Caco-2 (cell line): ENCODE measurements at regions not wholly inside any gene's neighbourhood (a gene's known extent, or its start where the extent isn't known, plus 50 kb on each side); places are given as distances from the start of the nearest gene placed in this dataset.

Experiments used
- BruUV-seq: library from RNA; stranded (reverse); fragments of 400-500 nt; replicated peaks from 2 replicates; lab custom pipeline; 2021; lab: Mats Ljungman, UMichigan
- CTCF ChIA-PET: fragments of 300-600 bp; sonication (Branson Sonifier 250); formaldehyde crosslinking; loops from one replicate; lab custom pipeline; 2022; ENCODE audit warnings: antibody characterized with exemption; lab: Charles Lee
- POLR2A ChIA-PET: fragments of 300-600 bp; sonication (Branson Sonifier 250); formaldehyde crosslinking; loops from one replicate; lab custom pipeline; 2022; ENCODE audit warnings: antibody characterized with exemption; lab: Charles Lee
- DNase-seq, 2 experiments: peaks; one replicate each; pipeline versions ENCODE4 v3.0.0 to v3.0.0-alpha.2; 2020 to 2022
- H3K27me3 ChIP-seq: replicated peaks from 2 replicates; pipeline ENCODE4 v1.6.0; 2011; ENCODE audit warnings: low read length; ENCODE audit not compliant: control insufficient read depth, insufficient read depth
- H3K36me3 ChIP-seq: 2 replicates; pipeline ENCODE4 v1.5.1; 2011; ENCODE audit warnings: low read length; ENCODE audit not compliant: control insufficient read depth, insufficient read depth
- H3K4me1 ChIP-seq: fragments of 250-450 bp; sonication (Bioruptor Pico); 2 replicates; pipeline ENCODE4 v1.5.1; 2020; ENCODE audit warnings: mild to moderate bottlenecking
- H3K4me3 ChIP-seq: 2 replicates; pipeline ENCODE4 v1.5.1; 2011; ENCODE audit warnings: low read depth, mild to moderate bottlenecking, control low read depth, low read length
- H3K9me3 ChIP-seq: fragments of 250-450 bp; sonication (Bioruptor Pico); 2 replicates; pipeline ENCODE4 v1.5.1; 2020; ENCODE audit warnings: mild to moderate bottlenecking, moderate library complexity
- H3K27ac Mint-ChIP-seq: one replicate; pipeline ENCODE4 v1.8.0; 2022; ENCODE audit warnings: mixed read lengths; ENCODE audit not compliant: unreplicated experiment
- H3K27me3 Mint-ChIP-seq: one replicate; pipeline ENCODE4 v1.8.0; 2022; ENCODE audit warnings: mixed read lengths; ENCODE audit not compliant: insufficient read depth, unreplicated experiment
- H3K36me3 Mint-ChIP-seq: one replicate; pipeline ENCODE4 v1.8.0; 2022; ENCODE audit warnings: mild to moderate bottlenecking, mixed read lengths; ENCODE audit not compliant: insufficient read depth, unreplicated experiment
- H3K4me1 Mint-ChIP-seq: one replicate; pipeline ENCODE4 v1.8.0; 2022; ENCODE audit warnings: low read depth, mixed read lengths; ENCODE audit not compliant: unreplicated experiment
- H3K4me3 Mint-ChIP-seq: one replicate; pipeline ENCODE4 v1.8.0; 2022; ENCODE audit warnings: mild to moderate bottlenecking, moderate library complexity, mixed read lengths; ENCODE audit not compliant: unreplicated experiment
- H3K9me3 Mint-ChIP-seq: one replicate; pipeline ENCODE4 v1.8.0; 2022; ENCODE audit warnings: mixed read lengths; ENCODE audit not compliant: unreplicated experiment
- CTCF ChIP-seq, 2 experiments: fragments of 200-600 bp in 1 of 2; IDR thresholded peaks; 1 replicate in 1 of 2; 2 replicates in 1 of 2; pipeline versions ENCODE4 v1.5.1 to v1.8.0; 2011 to 2022; ENCODE audit warnings: antibody characterized with exemption in 1 of 2, control low read depth in 1 of 2, inconsistent platforms in 1 of 2, low read depth in 1 of 2, low read length in 1 of 2, mild to moderate bottlenecking in 1 of 2, moderate library complexity in 1 of 2; ENCODE audit not compliant: insufficient read depth in 1 of 2, severe bottlenecking in 1 of 2, unreplicated experiment in 1 of 2
- intact Hi-C: fragments of 100-400 bp; cut with micrococcal nuclease; formaldehyde crosslinking; loops from one replicate; pipeline ENCODE4 v1.10.0; 2022; ENCODE audit not compliant: unreplicated experiment

- CTCF ChIA-PET, result interaction anchor here (1.2 kb wide), 1 partner anchor 160 kb away, joined by 3 read pairs; no protein-coding TSS in a partner anchor
- POLR2A ChIA-PET, result no interaction called here
- Histone ChIP-seq H3K4me3 (no peak overlapping the region), H3K4me1 (no peaks in the 10 kb centered on the region), H3K9me3 (no peaks in the 10 kb centered on the region), H3K36me3 (no peaks in the 10 kb centered on the region), H3K27me3 (no peaks in the 10 kb centered on the region)
- no peaks in the 10 kb centered on the region for H3K4me1 Mint-ChIP-seq
- peaks cover 29% of the 10 kb centered on the region for H3K27me3 Mint-ChIP-seq
- no peak for TF ChIP-seq CTCF (IDR thresholded peaks at IDR 0.05; ENCODE audit: insufficient read depth in 1 of 2, low read depth in 1 of 2, low read length in 1 of 2, severe bottlenecking in 1 of 2, unreplicated experiment in 1 of 2)
- H3K9me3 Mint-ChIP-seq, result no peaks in the 10 kb centered on the region
- no peak for DNase-seq
- H3K27ac Mint-ChIP-seq, result no peak overlapping the region
- no TSS peak for BruUV-seq
- intact Hi-C loops, result no loop called here
- no peak overlapping the region for H3K4me3 Mint-ChIP-seq
- H3K36me3 Mint-ChIP-seq, result no peaks in the 10 kb centered on the region
These were observed 125.6 kb downstream of the LSM5 start for GRCh38 chr7:32364581-32364980.

GRCh38 chr7:32360127-32360526 lies 130.1 kb downstream of the LSM5 start:
- H3K4me3 Mint-ChIP-seq, result no peak overlapping the region
- H3K27me3 Mint-ChIP-seq, result peaks cover 28% of the 10 kb centered on the region
- CTCF ChIA-PET, result interaction anchor here (1.1 kb wide), 1 partner anchor 18 kb away, joined by 4 read pairs; no protein-coding TSS in a partner anchor
- Histone ChIP-seq H3K4me1 (no peaks in the 10 kb centered on the region), H3K9me3 (no peaks in the 10 kb centered on the region), H3K27me3 (no peaks in the 10 kb centered on the region), H3K4me3 (no peak overlapping the region), H3K36me3 (no peaks in the 10 kb centered on the region)
- no peak for DNase-seq
- BruUV-seq, result no TSS peak
- no peaks in the 10 kb centered on the region for H3K4me1 Mint-ChIP-seq
- no peaks in the 10 kb centered on the region for H3K9me3 Mint-ChIP-seq
- no peaks in the 10 kb centered on the region for H3K36me3 Mint-ChIP-seq
- no peak overlapping the region for H3K27ac Mint-ChIP-seq
- POLR2A ChIA-PET, result no interaction called here
- TF ChIP-seq CTCF (IDR thresholded peaks at IDR 0.05; ENCODE audit: insufficient read depth in 1 of 2, low read depth in 1 of 2, low read length in 1 of 2, severe bottlenecking in 1 of 2, unreplicated experiment in 1 of 2), result no peak
- intact Hi-C loops, result no loop called here

- Mint-ChIP-seq H3K4me3 (no peak overlapping the region), H3K27ac (no peak overlapping the region), H3K4me1 (no peaks in the 10 kb centered on the region), H3K9me3 (no peaks in the 10 kb centered on the region), H3K36me3 (no peaks in the 10 kb centered on the region), H3K27me3 (peaks cover 29% of the 10 kb centered on the region)
- no peak for DNase-seq
- no peaks in the 10 kb centered on the region for H3K36me3 ChIP-seq
- no TSS peak for BruUV-seq
- TF ChIP-seq CTCF (IDR thresholded peaks at IDR 0.05; ENCODE audit: insufficient read depth in 1 of 2, low read depth in 1 of 2, low read length in 1 of 2, severe bottlenecking in 1 of 2, unreplicated experiment in 1 of 2), result no peak
- no peak overlapping the region for H3K4me3 ChIP-seq
- H3K9me3 ChIP-seq, result no peaks in the 10 kb centered on the region
- intact Hi-C loops, result no loop called here
- no peaks in the 10 kb centered on the region for H3K4me1 ChIP-seq
- CTCF ChIA-PET, result interaction anchor here (0.6 to 1.6 kb wide), 4 partner anchors 9 to 1614 kb away, joined by 3 to 8 read pairs (median 3); no protein-coding TSS in a partner anchor
- H3K27me3 ChIP-seq, result no peaks in the 10 kb centered on the region
- POLR2A ChIA-PET, result no interaction called here
These were observed 132.5 kb downstream of the LSM5 start for GRCh38 chr7:32357535-32358277.
